Smooth muscle cell (in vitro differentiated cells): ENCODE measurements at regions not wholly inside any gene's neighbourhood (a gene's known extent, or its start where the extent isn't known, plus 50 kb on each side); places are given as distances from the start of the nearest gene placed in this dataset.

Experiments used
- DNase-seq: peaks from one replicate; lab custom pipeline; 2025; ENCODE audit not compliant: unreplicated experiment; lab: John Stamatoyannopoulos, UW
- H2AFZ ChIP-seq: fragments of 200-600 bp; sonication (generic); 2 replicates; pipeline ENCODE4 v1.6.0; 2016; ENCODE audit warnings: antibody characterized with exemption, low read depth, mild to moderate bottlenecking
- H3F3A ChIP-seq: fragments of 200-600 bp; sonication (generic); 2 replicates; pipeline ENCODE4 v1.6.0; 2017; ENCODE audit warnings: antibody characterized with exemption, low read depth
- H3K27ac ChIP-seq: fragments of 200-600 bp; sonication (generic); 2 replicates; pipeline ENCODE4 v1.5.1; 2016; ENCODE audit warnings: low read depth, mild to moderate bottlenecking
- H3K27me3 ChIP-seq: fragments of 200-600 bp; sonication (generic); 2 replicates; pipeline ENCODE4 v1.6.1; 2016; ENCODE audit warnings: low read depth, mild to moderate bottlenecking
- H3K36me3 ChIP-seq: fragments of 200-600 bp; sonication (generic); 2 replicates; pipeline ENCODE4 v1.5.1; 2016; ENCODE audit warnings: low read depth
- H3K4me1 ChIP-seq: fragments of 200-600 bp; sonication (generic); 2 replicates; pipeline ENCODE4 v1.5.1; 2016; ENCODE audit warnings: low read depth
- H3K4me2 ChIP-seq: fragments of 200-600 bp; sonication (generic); 2 replicates; pipeline ENCODE4 v1.6.0; 2016; ENCODE audit warnings: mild to moderate bottlenecking
- H3K4me3 ChIP-seq: fragments of 200-600 bp; sonication (generic); 2 replicates; pipeline ENCODE4 v1.5.1; 2016; ENCODE audit warnings: mild to moderate bottlenecking
- H3K79me2 ChIP-seq: fragments of 200-600 bp; sonication (generic); 2 replicates; pipeline ENCODE4 v1.6.0; 2016; ENCODE audit warnings: low read depth, mild to moderate bottlenecking
- H3K9ac ChIP-seq: fragments of 200-600 bp; sonication (generic); 2 replicates; pipeline ENCODE4 v1.6.0; 2016; ENCODE audit warnings: low read depth
- H3K9me3 ChIP-seq: fragments of 200-600 bp; sonication (generic); replicated peaks from 2 replicates; pipeline ENCODE4 v1.5.1; 2016; ENCODE audit warnings: low read depth
- H4K20me1 ChIP-seq: fragments of 200-600 bp; sonication (generic); 2 replicates; pipeline ENCODE4 v1.6.0; 2016; ENCODE audit warnings: low read depth
- WGBS: methylation state at CpG from one replicate; pipeline ENCODE4 v1.1.7; 2016; ENCODE audit warnings: low lambda C conversion rate; 5-methylcytosine and 5-hydroxymethylcytosine counted together
- TF ChIP-seq, protein P1 (sequence below): fragments of 200-600 bp; sonication (generic); IDR thresholded peaks from 2 replicates; pipeline ENCODE4 v1.5.1; 2017; ENCODE audit warnings: borderline replicate concordance, mild to moderate bottlenecking, antibody characterized with exemption; ENCODE audit not compliant: insufficient read depth, poor library complexity, severe bottlenecking

- Histone ChIP-seq H3F3A (no peaks in the 10 kb centered on the region), H3K9me3 (no peaks in the 10 kb centered on the region), H3K79me2 (peaks cover 9% of the 10 kb centered on the region), H3K27me3 (no peaks in the 10 kb centered on the region), H3K4me2 (peak overlapping the region; percentile 48), H3K4me3 (no peak overlapping the region), H2AFZ (no peak overlapping the region), H3K4me1 (no peaks in the 10 kb centered on the region), H3K9ac (no peak overlapping the region), H3K36me3 (no peaks in the 10 kb centered on the region), H3K27ac (peak overlapping the region; percentile 60), H4K20me1 (peaks cover 28% of the 10 kb centered on the region)
- TF ChIP-seq, protein P1, sequence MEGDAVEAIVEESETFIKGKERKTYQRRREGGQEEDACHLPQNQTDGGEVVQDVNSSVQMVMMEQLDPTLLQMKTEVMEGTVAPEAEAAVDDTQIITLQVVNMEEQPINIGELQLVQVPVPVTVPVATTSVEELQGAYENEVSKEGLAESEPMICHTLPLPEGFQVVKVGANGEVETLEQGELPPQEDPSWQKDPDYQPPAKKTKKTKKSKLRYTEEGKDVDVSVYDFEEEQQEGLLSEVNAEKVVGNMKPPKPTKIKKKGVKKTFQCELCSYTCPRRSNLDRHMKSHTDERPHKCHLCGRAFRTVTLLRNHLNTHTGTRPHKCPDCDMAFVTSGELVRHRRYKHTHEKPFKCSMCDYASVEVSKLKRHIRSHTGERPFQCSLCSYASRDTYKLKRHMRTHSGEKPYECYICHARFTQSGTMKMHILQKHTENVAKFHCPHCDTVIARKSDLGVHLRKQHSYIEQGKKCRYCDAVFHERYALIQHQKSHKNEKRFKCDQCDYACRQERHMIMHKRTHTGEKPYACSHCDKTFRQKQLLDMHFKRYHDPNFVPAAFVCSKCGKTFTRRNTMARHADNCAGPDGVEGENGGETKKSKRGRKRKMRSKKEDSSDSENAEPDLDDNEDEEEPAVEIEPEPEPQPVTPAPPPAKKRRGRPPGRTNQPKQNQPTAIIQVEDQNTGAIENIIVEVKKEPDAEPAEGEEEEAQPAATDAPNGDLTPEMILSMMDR: no peak
- WGBS: 88% methylated on average over 5 of the region's 5 CpGs
- DNase-seq: no peak
Measured at GRCh38 chr17:63171428-63172393, 205.7 kb downstream of the TANC2 start.

- Histone ChIP-seq H3K27me3 (no peaks in the 10 kb centered on the region), H3K9ac (no peak overlapping the region), H4K20me1 (peaks cover 24% of the 10 kb centered on the region), H2AFZ (no peak overlapping the region), H3K36me3 (no peaks in the 10 kb centered on the region), H3K4me2 (no peak overlapping the region), H3F3A (no peaks in the 10 kb centered on the region), H3K9me3 (no peaks in the 10 kb centered on the region), H3K79me2 (peaks cover 7% of the 10 kb centered on the region), H3K4me3 (no peak overlapping the region), H3K27ac (no peak overlapping the region), H3K4me1 (no peaks in the 10 kb centered on the region)
- TF ChIP-seq, protein P1: no peak
- 100% methylated on average over 1 of the region's 1 CpG for WGBS
- DNase-seq: no peak
Measured at GRCh38 chr17:63173450-63173849, 207.4 kb downstream of the TANC2 start.

DNA sequence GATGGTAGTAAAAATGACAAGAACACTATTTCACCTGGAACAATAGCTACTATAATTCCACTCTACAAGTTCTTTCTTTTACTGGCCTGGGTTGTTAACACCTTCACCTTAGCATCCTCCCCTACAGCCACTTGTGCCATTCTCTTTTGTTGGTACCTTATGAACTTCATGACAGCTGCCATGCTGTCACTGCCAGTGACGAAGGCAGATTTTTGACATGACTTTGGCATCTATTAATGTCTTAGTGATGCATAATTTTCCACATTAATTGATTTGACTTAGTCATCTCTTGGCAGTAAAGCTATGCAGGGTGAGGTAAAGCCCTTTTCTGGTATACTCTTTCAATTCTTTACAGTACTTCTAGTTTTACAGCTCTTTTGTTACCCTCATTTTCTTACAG, 207.9 kb downstream of the TANC2 start:
- Histone ChIP-seq H4K20me1 (peaks cover 27% of the 10 kb centered on the region), H3K36me3 (no peaks in the 10 kb centered on the region), H3K79me2 (peaks cover 6% of the 10 kb centered on the region), H3K9me3 (no peaks in the 10 kb centered on the region), H3K4me3 (no peak overlapping the region), H3K27me3 (no peaks in the 10 kb centered on the region), H2AFZ (no peak overlapping the region), H3K4me1 (no peaks in the 10 kb centered on the region), H3F3A (no peaks in the 10 kb centered on the region), H3K27ac (no peak overlapping the region), H3K9ac (no peak overlapping the region), H3K4me2 (no peak overlapping the region)
- 94% methylated on average over 1 of the region's 1 CpG for WGBS
- TF ChIP-seq, protein P1: no peak
- DNase-seq: no peak
